ENCODE measurements at regions not wholly inside any gene's neighbourhood (a gene's known extent, or its start where the extent isn't known, plus 50 kb on each side); places are given as distances from the start of the nearest gene placed in this dataset.

DNA sequence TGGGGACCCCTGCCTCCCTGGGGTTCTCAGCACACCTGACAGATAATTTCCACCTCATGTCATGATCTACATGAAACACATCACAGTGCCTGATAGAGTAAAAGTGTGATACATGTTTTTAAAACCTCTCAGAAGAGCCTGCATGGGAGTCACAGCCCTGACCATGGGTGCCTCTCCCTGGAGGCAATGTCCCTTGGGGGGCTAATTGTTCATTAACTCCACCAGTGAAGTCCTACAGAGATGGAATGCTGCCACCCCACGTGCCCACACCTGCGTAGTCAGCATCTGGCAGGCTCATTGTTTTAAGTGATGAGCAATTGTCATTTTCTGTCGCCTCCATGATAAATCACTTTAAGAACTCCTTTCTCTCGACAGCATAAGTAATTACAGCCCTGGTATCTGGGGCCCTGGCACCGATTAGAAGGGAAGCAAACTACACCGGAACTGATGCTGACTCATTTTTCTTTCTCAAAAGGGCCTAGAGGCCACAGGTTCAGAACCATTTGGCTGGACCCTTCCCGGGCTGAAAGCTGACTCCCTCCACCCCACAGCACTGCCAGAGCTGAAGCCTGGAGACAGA is 109.6 kb upstream of the GJB5 start:
- no peak for TF ChIP-seq EZH2 (IDR thresholded peaks at IDR 0.05; ENCODE audit: borderline replicate concordance, low read length)
- no peak for TF ChIP-seq CTCF (IDR thresholded peaks at IDR 0.05; ENCODE audit: low read length)
- Histone ChIP-seq H3K27me3 (ENCODE audit: insufficient read depth, low read length) (peaks cover 3% of the 10 kb centered on the region; the same call in 1 of the 2 replicates), H2AFZ (ENCODE audit: low read length) (no peak overlapping the region), H3K36me3 (ENCODE audit: insufficient read depth, low read length) (no peaks in the 10 kb centered on the region), H3K4me3 (ENCODE audit: low read depth, low read length, poor library complexity, severe bottlenecking) (no peak overlapping the region), H3F3A (ENCODE audit: insufficient read depth, low read length) (no peaks in the 10 kb centered on the region), H3K4me2 (ENCODE audit: low read length) (no peak overlapping the region), H3K9me2 (ENCODE audit: low read depth, low read length) (no peaks in the 10 kb centered on the region), H3K27ac (ENCODE audit: low read depth, low read length, poor library complexity, severe bottlenecking) (no peak overlapping the region), H4K20me1 (ENCODE audit: insufficient read depth, low read length) (no peaks in the 10 kb centered on the region), H3K9me3 (ENCODE audit: low read length) (no peaks in the 10 kb centered on the region), H3K9ac (ENCODE audit: low read length) (no peak overlapping the region), H3K79me2 (ENCODE audit: insufficient read depth, low read length) (no peaks in the 10 kb centered on the region), H3K4me1 (ENCODE audit: insufficient read depth, low read length, severe bottlenecking) (no peaks in the 10 kb centered on the region)

GRCh38 chr1:34645919-34646318 is 108.9 kb upstream of the GJB5 start:
- no peak overlapping the region for H3K4me3 ChIP-seq (ENCODE audit: low read depth, low read length, poor library complexity, severe bottlenecking)
- no peaks in the 10 kb centered on the region for H3K9me3 ChIP-seq (ENCODE audit: low read length)
- no peak overlapping the region for H3K27ac ChIP-seq (ENCODE audit: low read depth, low read length, poor library complexity, severe bottlenecking)
- peaks cover 3% of the 10 kb centered on the region; the same call in 1 of the 2 replicates for H3K27me3 ChIP-seq (ENCODE audit: insufficient read depth, low read length)
- H3K36me3 ChIP-seq (ENCODE audit: insufficient read depth, low read length) = no peaks in the 10 kb centered on the region
- no peaks in the 10 kb centered on the region for H4K20me1 ChIP-seq (ENCODE audit: insufficient read depth, low read length)
- H3K4me2 ChIP-seq (ENCODE audit: low read length) = no peak overlapping the region
- no peaks in the 10 kb centered on the region for H3K9me2 ChIP-seq (ENCODE audit: low read depth, low read length)
- H2AFZ ChIP-seq (ENCODE audit: low read length) = no peak overlapping the region
- no peaks in the 10 kb centered on the region for H3F3A ChIP-seq (ENCODE audit: insufficient read depth, low read length)
- H3K4me1 ChIP-seq (ENCODE audit: insufficient read depth, low read length, severe bottlenecking) = no peaks in the 10 kb centered on the region
- no peak overlapping the region for H3K9ac ChIP-seq (ENCODE audit: low read length)
- TF ChIP-seq EZH2 (IDR thresholded peaks at IDR 0.05; ENCODE audit: borderline replicate concordance, low read length) = no peak
- no peak for TF ChIP-seq CTCF (IDR thresholded peaks at IDR 0.05; ENCODE audit: low read length)
- no peaks in the 10 kb centered on the region for H3K79me2 ChIP-seq (ENCODE audit: insufficient read depth, low read length)

DNA sequence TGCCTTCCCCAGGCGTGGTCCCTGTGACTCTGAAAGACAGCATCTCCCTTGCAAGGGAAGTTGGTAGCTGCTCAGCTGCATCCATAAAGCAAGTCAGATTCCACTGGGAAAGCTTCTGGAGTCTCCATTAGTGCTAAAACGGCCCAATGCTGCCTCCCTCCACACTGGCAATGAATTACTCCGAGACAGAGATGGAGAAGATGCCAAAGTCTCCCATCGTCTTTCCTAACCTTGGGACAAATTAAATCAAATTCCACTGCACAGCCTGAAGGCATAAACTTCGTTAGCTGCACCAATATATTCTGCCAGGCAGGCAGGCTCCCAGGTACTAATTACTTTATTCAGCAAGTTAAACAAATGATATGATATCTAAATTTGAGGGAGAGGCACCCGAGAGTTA is 106.3 kb upstream of the GJB5 start:
- H3K9ac ChIP-seq (ENCODE audit: low read length) = no peak overlapping the region
- H3K4me3 ChIP-seq (ENCODE audit: low read depth, low read length, poor library complexity, severe bottlenecking) = no peak overlapping the region
- no peaks in the 10 kb centered on the region for H3K9me2 ChIP-seq (ENCODE audit: low read depth, low read length)
- H3K79me2 ChIP-seq (ENCODE audit: insufficient read depth, low read length) = no peaks in the 10 kb centered on the region
- no peak overlapping the region for H3K27ac ChIP-seq (ENCODE audit: low read depth, low read length, poor library complexity, severe bottlenecking)
- no peaks in the 10 kb centered on the region for H4K20me1 ChIP-seq (ENCODE audit: insufficient read depth, low read length)
- TF ChIP-seq CTCF (IDR thresholded peaks at IDR 0.05; ENCODE audit: low read length) (no peak), EZH2 (IDR thresholded peaks at IDR 0.05; ENCODE audit: borderline replicate concordance, low read length) (no peak)
- H3K4me1 ChIP-seq (ENCODE audit: insufficient read depth, low read length, severe bottlenecking) = no peaks in the 10 kb centered on the region
- H3K36me3 ChIP-seq (ENCODE audit: insufficient read depth, low read length) = no peaks in the 10 kb centered on the region
- no peak overlapping the region for H3K4me2 ChIP-seq (ENCODE audit: low read length)
- H2AFZ ChIP-seq (ENCODE audit: low read length) = no peak overlapping the region
- no peaks in the 10 kb centered on the region for H3K9me3 ChIP-seq (ENCODE audit: low read length)
- H3K27me3 ChIP-seq (ENCODE audit: insufficient read depth, low read length) = peaks cover 2% of the 10 kb centered on the region; the same call in 1 of the 2 replicates
- H3F3A ChIP-seq (ENCODE audit: insufficient read depth, low read length) = no peaks in the 10 kb centered on the region
